ENCODE measurements at regions not wholly inside any gene's neighbourhood (a gene's known extent, or its start where the extent isn't known, plus 50 kb on each side); places are given as distances from the start of the nearest gene placed in this dataset.

DNA sequence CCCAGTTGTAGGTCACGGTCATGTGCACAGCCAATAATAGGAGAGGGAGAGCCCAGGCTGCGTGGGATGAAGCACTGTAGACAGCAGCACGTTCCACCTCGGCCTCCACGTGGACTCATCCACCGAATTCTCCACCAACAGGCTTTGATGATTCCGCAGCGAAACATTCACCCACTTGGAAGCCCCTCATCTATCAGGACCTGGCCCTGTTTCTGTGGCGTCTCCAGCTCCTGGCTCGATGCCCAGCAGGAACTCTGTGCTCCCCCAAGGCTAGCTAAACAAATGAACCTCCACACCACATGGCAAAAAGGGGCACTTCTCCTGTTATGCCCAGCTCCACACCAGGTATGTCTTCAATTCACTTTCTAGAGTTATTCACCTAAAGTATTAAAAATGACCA lies 237.9 kb upstream of the PDE10A start:
- no peak for TF ChIP-seq POLR2A (IDR thresholded peaks at IDR 0.05)
- no peak for TF ChIP-seq POLR2AphosphoS5 (IDR thresholded peaks at IDR 0.05)
- TF ChIP-seq, protein P1, sequence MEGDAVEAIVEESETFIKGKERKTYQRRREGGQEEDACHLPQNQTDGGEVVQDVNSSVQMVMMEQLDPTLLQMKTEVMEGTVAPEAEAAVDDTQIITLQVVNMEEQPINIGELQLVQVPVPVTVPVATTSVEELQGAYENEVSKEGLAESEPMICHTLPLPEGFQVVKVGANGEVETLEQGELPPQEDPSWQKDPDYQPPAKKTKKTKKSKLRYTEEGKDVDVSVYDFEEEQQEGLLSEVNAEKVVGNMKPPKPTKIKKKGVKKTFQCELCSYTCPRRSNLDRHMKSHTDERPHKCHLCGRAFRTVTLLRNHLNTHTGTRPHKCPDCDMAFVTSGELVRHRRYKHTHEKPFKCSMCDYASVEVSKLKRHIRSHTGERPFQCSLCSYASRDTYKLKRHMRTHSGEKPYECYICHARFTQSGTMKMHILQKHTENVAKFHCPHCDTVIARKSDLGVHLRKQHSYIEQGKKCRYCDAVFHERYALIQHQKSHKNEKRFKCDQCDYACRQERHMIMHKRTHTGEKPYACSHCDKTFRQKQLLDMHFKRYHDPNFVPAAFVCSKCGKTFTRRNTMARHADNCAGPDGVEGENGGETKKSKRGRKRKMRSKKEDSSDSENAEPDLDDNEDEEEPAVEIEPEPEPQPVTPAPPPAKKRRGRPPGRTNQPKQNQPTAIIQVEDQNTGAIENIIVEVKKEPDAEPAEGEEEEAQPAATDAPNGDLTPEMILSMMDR (IDR thresholded peaks at IDR 0.05): no peak
